DND-41 (cell line): ENCODE measurements at regions not wholly inside any gene's neighbourhood (a gene's known extent, or its start where the extent isn't known, plus 50 kb on each side); places are given as distances from the start of the nearest gene placed in this dataset.

Source experiments
- ATAC-seq: fragments of 200-7000 bp; cut with Tn5 transposase; 3 replicates; pipeline ENCODE4 v1.9.1; 2021; ENCODE audit warnings: low read depth; ENCODE audit not compliant: insufficient read depth
- DNase-seq: peaks from one replicate; pipeline ENCODE4 v3.0.0-alpha.2; 2020
- H2AFZ ChIP-seq: 2 replicates; pipeline ENCODE4 v1.6.0; 2012; ENCODE audit warnings: low read depth, low read length
- H3K27ac ChIP-seq: 2 replicates; pipeline ENCODE4 v1.5.1; 2012; ENCODE audit warnings: low read length, inconsistent platforms
- H3K27me3 ChIP-seq: fragments of 200-600 bp; sonication (generic); 2 replicates; pipeline ENCODE4 v1.6.0; 2012; ENCODE audit warnings: low read length, mild to moderate bottlenecking, inconsistent platforms; ENCODE audit not compliant: insufficient read depth, poor library complexity
- H3K36me3 ChIP-seq: 2 replicates; pipeline ENCODE4 v1.5.1; 2012; ENCODE audit warnings: low read length, inconsistent platforms; ENCODE audit not compliant: insufficient read depth
- H3K4me1 ChIP-seq: 2 replicates; pipeline ENCODE4 v1.5.1; 2012; ENCODE audit warnings: mild to moderate bottlenecking, low read length; ENCODE audit not compliant: insufficient read depth
- H3K4me2 ChIP-seq: 2 replicates; pipeline ENCODE4 v1.6.0; 2012; ENCODE audit warnings: mild to moderate bottlenecking, moderate library complexity, low read length, inconsistent platforms; ENCODE audit not compliant: insufficient read depth
- H3K4me3 ChIP-seq, 2 experiments: fragments of 200-600 bp in 1 of 2; shearing (Covaris generic) in 1 of 2; 2 replicates each; pipeline ENCODE4 v1.5.1; 2012 to 2016; ENCODE audit warnings: inconsistent platforms in 2 of 2, low read length in 2 of 2, mild to moderate bottlenecking in 2 of 2, low read depth in 1 of 2, moderate library complexity in 1 of 2
- H3K79me2 ChIP-seq: 2 replicates; pipeline ENCODE4 v1.6.0; 2012; ENCODE audit warnings: low read length, inconsistent platforms; ENCODE audit not compliant: insufficient read depth
- H3K9ac ChIP-seq: 2 replicates; pipeline ENCODE4 v1.6.0; 2012; ENCODE audit warnings: low read depth, mild to moderate bottlenecking, inconsistent platforms, low read length, moderate library complexity
- H3K9me3 ChIP-seq: 2 replicates; pipeline ENCODE4 v1.5.1; 2012; ENCODE audit warnings: low read length, moderate library complexity, mild to moderate bottlenecking, inconsistent platforms; ENCODE audit not compliant: insufficient read depth, severe bottlenecking
- H4K20me1 ChIP-seq: 2 replicates; pipeline ENCODE4 v1.6.0; 2012; ENCODE audit warnings: low read length; ENCODE audit not compliant: insufficient read depth
- CTCF ChIP-seq: IDR thresholded peaks from 2 replicates; pipeline ENCODE4 v1.5.1; 2012; ENCODE audit warnings: borderline replicate concordance, low read length, moderate library complexity, mild to moderate bottlenecking; ENCODE audit not compliant: poor library complexity, severe bottlenecking; ENCODE audit errors: extremely low read depth
- EZH2 ChIP-seq: IDR thresholded peaks from 3 replicates; pipeline ENCODE4 v1.6.1; 2012; ENCODE audit warnings: borderline replicate concordance, low read depth, mild to moderate bottlenecking, moderate library complexity, low read length, inconsistent platforms; ENCODE audit not compliant: severe bottlenecking

DNA sequence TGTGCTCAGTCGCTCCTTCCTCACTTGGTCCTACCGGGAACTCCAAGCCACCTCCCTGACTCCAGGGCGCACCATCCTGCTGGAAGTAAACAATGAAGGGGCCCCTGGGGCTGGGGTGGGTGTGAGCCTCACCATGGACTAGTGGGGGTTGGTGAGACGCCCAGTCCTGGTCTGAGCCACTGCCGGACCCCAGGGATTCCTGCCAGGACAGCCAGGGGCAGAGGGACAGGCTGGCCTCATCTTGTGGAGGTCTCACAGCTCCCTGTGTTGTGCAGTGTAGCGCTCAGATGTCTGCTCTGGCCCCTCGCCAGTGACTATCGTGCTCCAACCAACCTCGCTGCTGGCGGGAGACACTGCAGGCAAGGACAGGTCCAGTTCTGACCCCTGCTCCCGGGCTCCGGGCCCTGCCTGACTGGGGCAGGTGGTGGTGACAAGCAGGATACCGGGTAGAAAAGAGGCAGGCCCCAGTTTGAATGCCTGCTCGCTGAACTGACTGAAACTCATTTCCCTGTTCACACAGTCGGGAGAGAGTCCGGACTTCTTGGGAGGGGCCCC is 1021.4 kb downstream of the BRD1 start:
- H3K4me3 ChIP-seq, result no peak overlapping the region
- no peak overlapping the region for H2AFZ ChIP-seq
- H3K9ac ChIP-seq, result no peak overlapping the region
- H3K4me1 ChIP-seq, result no peaks in the 10 kb centered on the region
- no peaks in the 10 kb centered on the region for H3K36me3 ChIP-seq
- ATAC-seq, result no peak
- no peak for DNase-seq
- H3K27ac ChIP-seq, result no peak overlapping the region
- no peaks in the 10 kb centered on the region for H3K27me3 ChIP-seq
- TF ChIP-seq CTCF (no peak), EZH2 (no peak)
- H4K20me1 ChIP-seq, result no peaks in the 10 kb centered on the region
- no peaks in the 10 kb centered on the region for H3K9me3 ChIP-seq
- H3K4me2 ChIP-seq, result no peak overlapping the region
- no peaks in the 10 kb centered on the region for H3K79me2 ChIP-seq

GRCh38 chr22:48805516-48805915 is 1022.2 kb downstream of the BRD1 start:
- TF ChIP-seq CTCF (no peak), EZH2 (no peak)
- no peak for ATAC-seq

GRCh38 chr22:48804811-48805301 is 1022.8 kb downstream of the BRD1 start:
- no peaks in the 10 kb centered on the region for H4K20me1 ChIP-seq
- no peaks in the 10 kb centered on the region for H3K4me1 ChIP-seq
- H3K79me2 ChIP-seq, result no peaks in the 10 kb centered on the region
- H3K27me3 ChIP-seq, result no peaks in the 10 kb centered on the region
- H3K9me3 ChIP-seq, result no peaks in the 10 kb centered on the region
- no peaks in the 10 kb centered on the region for H3K36me3 ChIP-seq
- H2AFZ ChIP-seq, result no peak overlapping the region
- H3K9ac ChIP-seq, result no peak overlapping the region
- no peak overlapping the region for H3K27ac ChIP-seq
- no peak overlapping the region for H3K4me2 ChIP-seq
- ATAC-seq (no peak), DNase-seq (no peak)
- no peak overlapping the region for H3K4me3 ChIP-seq
- no peak for TF ChIP-seq EZH2
- TF ChIP-seq CTCF, result no peak

More at GRCh38 chr22:48805516-48805915, 1022.2 kb downstream of the BRD1 start:
- no peak overlapping the region for H2AFZ ChIP-seq
- H3K4me1 ChIP-seq, result no peaks in the 10 kb centered on the region
- no peaks in the 10 kb centered on the region for H4K20me1 ChIP-seq
- H3K27ac ChIP-seq, result no peak overlapping the region
- H3K9ac ChIP-seq, result no peak overlapping the region
- H3K36me3 ChIP-seq, result no peaks in the 10 kb centered on the region
- H3K9me3 ChIP-seq, result no peaks in the 10 kb centered on the region
- H3K27me3 ChIP-seq, result no peaks in the 10 kb centered on the region
- no peak for DNase-seq
- H3K4me3 ChIP-seq, result no peak overlapping the region
- H3K79me2 ChIP-seq, result no peaks in the 10 kb centered on the region
- no peak overlapping the region for H3K4me2 ChIP-seq
